ENCODE measurements at regions not wholly inside any gene's neighbourhood (a gene's known extent, or its start where the extent isn't known, plus 50 kb on each side); places are given as distances from the start of the nearest gene placed in this dataset.

GRCh38 chr14:98912655-98913054 is 359.3 kb downstream of the BCL11B start:
- Histone ChIP-seq H3K27ac (no peak overlapping the region), H3K4me1 (no peaks in the 10 kb centered on the region), H3K4me3 (no peak overlapping the region), H3K36me3 (no peaks in the 10 kb centered on the region), H3K9me3 (no peaks in the 10 kb centered on the region), H3K27me3 (no peaks in the 10 kb centered on the region)
- TF ChIP-seq POLR2A (IDR thresholded peaks at IDR 0.05), result no peak
- TF ChIP-seq, protein P1, sequence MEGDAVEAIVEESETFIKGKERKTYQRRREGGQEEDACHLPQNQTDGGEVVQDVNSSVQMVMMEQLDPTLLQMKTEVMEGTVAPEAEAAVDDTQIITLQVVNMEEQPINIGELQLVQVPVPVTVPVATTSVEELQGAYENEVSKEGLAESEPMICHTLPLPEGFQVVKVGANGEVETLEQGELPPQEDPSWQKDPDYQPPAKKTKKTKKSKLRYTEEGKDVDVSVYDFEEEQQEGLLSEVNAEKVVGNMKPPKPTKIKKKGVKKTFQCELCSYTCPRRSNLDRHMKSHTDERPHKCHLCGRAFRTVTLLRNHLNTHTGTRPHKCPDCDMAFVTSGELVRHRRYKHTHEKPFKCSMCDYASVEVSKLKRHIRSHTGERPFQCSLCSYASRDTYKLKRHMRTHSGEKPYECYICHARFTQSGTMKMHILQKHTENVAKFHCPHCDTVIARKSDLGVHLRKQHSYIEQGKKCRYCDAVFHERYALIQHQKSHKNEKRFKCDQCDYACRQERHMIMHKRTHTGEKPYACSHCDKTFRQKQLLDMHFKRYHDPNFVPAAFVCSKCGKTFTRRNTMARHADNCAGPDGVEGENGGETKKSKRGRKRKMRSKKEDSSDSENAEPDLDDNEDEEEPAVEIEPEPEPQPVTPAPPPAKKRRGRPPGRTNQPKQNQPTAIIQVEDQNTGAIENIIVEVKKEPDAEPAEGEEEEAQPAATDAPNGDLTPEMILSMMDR (IDR thresholded peaks at IDR 0.05), result no peak
- DNase-seq (ENCODE audit: low spot score in 2 of 2), result no peak
- WGBS, 2 donors, result 83 to 84% methylated on average over 2 of the region's 2 CpGs

DNA sequence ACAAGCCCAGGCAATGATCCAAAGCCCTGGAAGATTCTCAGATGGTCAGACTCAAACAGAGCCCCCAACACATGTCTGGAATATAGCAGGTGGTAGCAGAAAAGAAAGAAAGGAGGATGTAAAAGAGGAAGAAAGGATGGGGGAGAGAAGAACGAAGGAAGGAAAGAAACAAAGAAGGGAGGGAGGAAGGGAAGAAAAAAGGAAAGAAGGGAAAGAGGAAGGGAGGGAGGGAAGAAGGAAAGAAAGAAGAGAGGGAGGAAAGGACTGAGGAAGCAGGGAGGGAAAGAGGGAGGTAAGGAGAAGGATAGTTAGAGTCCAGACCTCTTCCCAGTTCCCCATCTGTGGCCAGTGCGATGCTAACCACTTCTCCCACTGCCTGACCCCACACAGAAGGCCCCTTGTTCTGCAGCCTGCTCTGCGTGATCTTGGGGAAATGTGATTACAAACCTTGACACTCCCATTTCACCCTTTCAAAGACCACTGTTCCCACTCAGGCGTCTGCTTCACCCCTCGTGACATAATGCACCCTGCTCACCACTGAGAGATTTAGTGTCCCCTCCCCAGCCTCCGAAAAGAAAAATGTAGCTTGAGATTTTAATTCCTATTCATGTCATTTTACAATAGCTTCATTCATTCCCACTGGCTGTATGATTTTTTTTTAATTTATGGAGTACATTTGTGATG is 357.9 kb downstream of the BCL11B start:
- H3K36me3 ChIP-seq, result no peaks in the 10 kb centered on the region
- H3K4me1 ChIP-seq, result no peaks in the 10 kb centered on the region
- TF ChIP-seq, protein P1 (IDR thresholded peaks at IDR 0.05), result no peak
- no peak for TF ChIP-seq EP300 (IDR thresholded peaks at IDR 0.05)
- WGBS, 2 donors, result 30 to 31% methylated on average over 6 of the region's 6 CpGs
- H3K4me3 ChIP-seq, result no peak overlapping the region
- DNase-seq (ENCODE audit: low spot score in 2 of 2), result no peak
- no peak overlapping the region for H3K27ac ChIP-seq
- H3K9me3 ChIP-seq, result no peaks in the 10 kb centered on the region
- H3K27me3 ChIP-seq, result no peaks in the 10 kb centered on the region

DNA sequence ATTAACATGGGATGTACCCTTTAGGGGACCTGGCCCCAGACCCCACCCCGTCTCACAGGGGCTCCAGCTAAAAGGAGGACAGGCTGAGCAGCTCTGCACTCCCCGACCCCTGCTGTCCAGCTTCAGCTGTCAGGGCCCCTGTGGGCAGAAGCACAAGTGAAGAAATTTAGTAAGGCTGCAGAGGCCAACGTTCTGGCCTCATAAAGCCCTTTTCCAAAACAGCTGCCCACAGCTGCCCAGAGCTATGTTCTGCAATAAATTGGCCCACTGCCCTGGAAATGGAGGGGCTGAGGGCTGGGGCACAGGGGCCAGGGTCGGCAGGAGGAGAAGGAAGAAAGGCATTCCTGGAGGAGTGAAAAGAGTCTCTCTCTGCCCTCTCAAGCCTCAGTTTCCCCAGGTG is 357.1 kb downstream of the BCL11B start:
- H3K9me3 ChIP-seq, result no peaks in the 10 kb centered on the region
- H3K4me3 ChIP-seq, result no peak overlapping the region
- 18 to 19% methylated on average over 4 of the region's 4 CpGs for WGBS, 2 donors
- H3K36me3 ChIP-seq, result no peaks in the 10 kb centered on the region
- no peak for TF ChIP-seq EP300 (IDR thresholded peaks at IDR 0.05)
- TF ChIP-seq POLR2A (IDR thresholded peaks at IDR 0.05), result no peak
- TF ChIP-seq, protein P1 (IDR thresholded peaks at IDR 0.05), result no peak
- no peak for DNase-seq (ENCODE audit: low spot score in 2 of 2)
- H3K4me1 ChIP-seq, result no peaks in the 10 kb centered on the region
- H3K27me3 ChIP-seq, result no peaks in the 10 kb centered on the region
- H3K27ac ChIP-seq, result no peak overlapping the region

- DNase-seq (ENCODE audit: low spot score in 2 of 2), result no peak
- 17 to 31% methylated on average over 3 of the region's 3 CpGs for WGBS, 2 donors
- Histone ChIP-seq H3K36me3 (no peaks in the 10 kb centered on the region), H3K27ac (no peak overlapping the region), H3K4me3 (no peak overlapping the region), H3K9me3 (no peaks in the 10 kb centered on the region), H3K4me1 (no peaks in the 10 kb centered on the region), H3K27me3 (no peaks in the 10 kb centered on the region)
- TF ChIP-seq, protein P1 (IDR thresholded peaks at IDR 0.05), result no peak
- TF ChIP-seq EP300 (IDR thresholded peaks at IDR 0.05) (no peak), POLR2A (IDR thresholded peaks at IDR 0.05) (no peak)
Observed at GRCh38 chr14:98915625-98916024, 356.4 kb downstream of the BCL11B start.

DNA sequence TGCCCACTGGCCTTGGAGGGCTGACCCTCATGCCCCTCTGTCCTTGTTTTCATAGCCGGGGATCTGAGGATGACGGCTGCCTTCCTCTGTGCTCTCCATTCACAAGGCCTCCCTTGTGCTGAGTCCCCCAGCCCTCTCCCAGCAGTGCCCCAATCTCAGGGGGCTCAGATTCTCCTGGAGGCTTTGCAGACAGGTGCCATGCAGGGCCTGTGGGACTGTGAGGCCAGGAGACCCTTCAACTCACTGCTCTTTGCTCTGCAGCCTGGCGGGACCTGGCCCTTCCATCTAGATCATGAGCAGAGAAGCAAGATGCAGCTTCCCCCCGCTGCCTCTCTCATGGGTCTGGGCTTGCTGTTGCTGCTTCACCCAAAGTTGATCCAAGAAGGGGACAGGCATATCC is 356.0 kb downstream of the BCL11B start:
- TF ChIP-seq, protein P1 (IDR thresholded peaks at IDR 0.05), result no peak
- TF ChIP-seq POLR2A (IDR thresholded peaks at IDR 0.05) (no peak), EP300 (IDR thresholded peaks at IDR 0.05) (no peak)
- no peak for DNase-seq (ENCODE audit: low spot score in 2 of 2)
- no peaks in the 10 kb centered on the region for H3K36me3 ChIP-seq
- no peak overlapping the region for H3K4me3 ChIP-seq
- H3K9me3 ChIP-seq, result no peaks in the 10 kb centered on the region
- no peaks in the 10 kb centered on the region for H3K4me1 ChIP-seq
- WGBS, 2 donors, result 35 to 47% methylated on average over 4 of the region's 4 CpGs
- H3K27me3 ChIP-seq, result no peaks in the 10 kb centered on the region
- no peak overlapping the region for H3K27ac ChIP-seq
